ENCODE measurements at regions not wholly inside any gene's neighbourhood (a gene's known extent, or its start where the extent isn't known, plus 50 kb on each side); places are given as distances from the start of the nearest gene placed in this dataset.

DNA sequence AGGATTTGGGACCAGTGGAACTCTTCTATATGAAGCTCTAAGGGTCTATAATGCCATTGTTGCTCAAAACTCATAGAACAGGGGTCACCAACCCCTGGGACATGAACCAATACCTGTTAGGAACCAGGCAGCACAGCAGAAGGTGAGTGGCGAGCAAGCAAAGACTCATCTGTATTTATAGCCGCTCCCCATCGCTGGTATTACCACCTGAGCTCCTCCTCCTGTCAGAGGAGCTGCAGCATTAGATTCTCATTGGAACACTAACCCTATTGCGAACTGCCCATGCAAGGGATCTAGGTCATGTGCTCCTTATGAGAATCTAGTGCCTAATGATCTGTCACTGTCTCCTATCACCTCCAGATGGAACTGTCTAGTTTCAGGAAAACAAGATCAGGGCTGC lies 237.5 kb downstream of the C6orf118 start:
- H3K36me3 Mint-ChIP-seq (ENCODE audit: low read depth, unreplicated experiment) = no peaks in the 10 kb centered on the region
- H3K79me2 ChIP-seq (ENCODE audit: insufficient read depth, low read length) = no peaks in the 10 kb centered on the region
- TF ChIP-seq EZH2 (IDR thresholded peaks at IDR 0.05; ENCODE audit: insufficient read depth, low read length) = no peak
- TF ChIP-seq CTCF (IDR thresholded peaks at IDR 0.05; ENCODE audit: insufficient read depth, low read depth, low read length) = no peak

DNA sequence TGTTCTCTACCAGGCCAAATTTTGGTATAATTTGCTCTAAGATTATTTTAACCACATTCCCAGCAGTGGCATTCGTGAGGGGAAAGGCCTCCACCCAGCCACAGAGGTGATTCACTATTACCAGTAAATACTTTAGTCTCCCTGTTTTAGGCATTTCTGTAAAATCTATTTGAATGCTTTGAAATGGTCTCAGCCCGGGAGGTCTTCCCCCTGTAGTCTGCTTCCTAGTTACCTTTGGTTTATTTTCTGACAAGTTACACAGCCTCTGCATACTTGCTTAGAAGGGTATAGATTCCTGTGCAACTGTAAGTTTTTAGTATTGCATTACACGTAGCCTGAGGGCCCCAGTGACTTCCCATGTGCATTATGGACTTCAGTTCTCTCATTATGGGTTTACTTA lies 248.7 kb downstream of the C6orf118 start:
- Histone ChIP-seq H3K4me2 (ENCODE audit: low read length) (peak overlapping the region; percentile 44), H3K79me2 (ENCODE audit: insufficient read depth, low read length) (no peaks in the 10 kb centered on the region), H3K9me3 (ENCODE audit: insufficient read depth, low read depth, low read length) (no peaks in the 10 kb centered on the region), H3K36me3 (ENCODE audit: insufficient read depth, low read length) (no peaks in the 10 kb centered on the region), H3K4me1 (ENCODE audit: insufficient read depth, low read length) (peaks cover 22% of the 10 kb centered on the region), H4K20me1 (ENCODE audit: insufficient read depth, low read length) (no peaks in the 10 kb centered on the region), H3K4me3 (ENCODE audit: insufficient read depth, low read depth, low read length) (no peak overlapping the region), H3K9ac (ENCODE audit: low read length) (peak overlapping the region; percentile 16), H3K27me3 (ENCODE audit: insufficient read depth, low read length) (no peaks in the 10 kb centered on the region), H3K27ac (ENCODE audit: low read depth, low read length) (peak overlapping the region; percentile 30), H2AFZ (ENCODE audit: low read depth, low read length) (peak overlapping the region; percentile 31)
- FAIRE-seq = peak; percentile 63
- Mint-ChIP-seq H3K9me3 (ENCODE audit: unreplicated experiment) (no peaks in the 10 kb centered on the region), H3K4me3 (ENCODE audit: unreplicated experiment) (no peak overlapping the region), H3K27me3 (ENCODE audit: low read depth, unreplicated experiment) (peaks cover under 1% of the 10 kb centered on the region), H3K36me3 (ENCODE audit: low read depth, unreplicated experiment) (no peaks in the 10 kb centered on the region), H3K4me1 (ENCODE audit: low read depth, unreplicated experiment) (peaks cover 5% of the 10 kb centered on the region), H3K27ac (ENCODE audit: unreplicated experiment) (no peak overlapping the region)
- no peak for TF ChIP-seq EZH2 (IDR thresholded peaks at IDR 0.05; ENCODE audit: insufficient read depth, low read length)
- no peak for TF ChIP-seq CTCF (IDR thresholded peaks at IDR 0.05; ENCODE audit: insufficient read depth, low read depth, low read length)
- peak; percentile 44 for DNase-seq (ENCODE audit: low read depth)

More for the DNA sequence above, 237.5 kb downstream of the C6orf118 start:
- Mint-ChIP-seq H3K27ac (ENCODE audit: unreplicated experiment) (no peak overlapping the region), H3K27me3 (ENCODE audit: low read depth, unreplicated experiment) (no peaks in the 10 kb centered on the region), H3K4me3 (ENCODE audit: unreplicated experiment) (no peak overlapping the region), H3K9me3 (ENCODE audit: unreplicated experiment) (no peaks in the 10 kb centered on the region), H3K4me1 (ENCODE audit: low read depth, unreplicated experiment) (no peaks in the 10 kb centered on the region)
- Histone ChIP-seq H3K4me1 (ENCODE audit: insufficient read depth, low read length) (no peaks in the 10 kb centered on the region), H3K9me3 (ENCODE audit: insufficient read depth, low read depth, low read length) (no peaks in the 10 kb centered on the region), H3K27me3 (ENCODE audit: insufficient read depth, low read length) (no peaks in the 10 kb centered on the region), H4K20me1 (ENCODE audit: insufficient read depth, low read length) (no peaks in the 10 kb centered on the region), H3K4me3 (ENCODE audit: insufficient read depth, low read depth, low read length) (no peak overlapping the region), H3K4me2 (ENCODE audit: low read length) (no peak overlapping the region), H3K9ac (ENCODE audit: low read length) (no peak overlapping the region), H3K36me3 (ENCODE audit: insufficient read depth, low read length) (no peaks in the 10 kb centered on the region), H3K27ac (ENCODE audit: low read depth, low read length) (no peak overlapping the region), H2AFZ (ENCODE audit: low read depth, low read length) (no peak overlapping the region)
- FAIRE-seq (no peak), DNase-seq (ENCODE audit: low read depth) (no peak)

DNA sequence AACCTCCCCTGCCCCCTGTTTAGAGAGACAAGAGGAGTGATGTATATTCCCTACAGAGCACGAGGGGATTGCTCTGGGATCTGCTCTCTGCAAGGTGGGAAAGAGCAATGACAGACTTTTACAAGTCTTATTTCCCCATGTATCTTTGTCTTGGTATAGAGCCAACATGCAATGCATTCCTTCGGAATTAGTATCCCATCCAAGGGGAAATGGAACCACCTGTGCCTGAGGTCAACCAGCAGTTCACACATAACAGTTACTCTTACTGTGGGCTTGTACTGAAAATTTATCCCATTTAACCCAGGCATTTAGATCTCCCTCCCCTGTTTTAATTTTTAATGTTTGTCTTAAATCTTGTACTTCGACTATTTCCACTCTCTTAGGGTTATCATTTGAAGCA lies 250.4 kb downstream of the C6orf118 start:
- Histone ChIP-seq H3K27ac (ENCODE audit: low read depth, low read length) (no peak overlapping the region), H3K36me3 (ENCODE audit: insufficient read depth, low read length) (no peaks in the 10 kb centered on the region), H3K4me1 (ENCODE audit: insufficient read depth, low read length) (peaks cover 22% of the 10 kb centered on the region), H3K79me2 (ENCODE audit: insufficient read depth, low read length) (no peaks in the 10 kb centered on the region), H3K27me3 (ENCODE audit: insufficient read depth, low read length) (no peaks in the 10 kb centered on the region), H3K9me3 (ENCODE audit: insufficient read depth, low read depth, low read length) (no peaks in the 10 kb centered on the region), H2AFZ (ENCODE audit: low read depth, low read length) (no peak overlapping the region), H3K4me3 (ENCODE audit: insufficient read depth, low read depth, low read length) (no peak overlapping the region), H3K9ac (ENCODE audit: low read length) (no peak overlapping the region), H4K20me1 (ENCODE audit: insufficient read depth, low read length) (no peaks in the 10 kb centered on the region), H3K4me2 (ENCODE audit: low read length) (peak overlapping the region; percentile 29)
- H3K4me1 Mint-ChIP-seq (ENCODE audit: low read depth, unreplicated experiment) = peaks cover 9% of the 10 kb centered on the region
- FAIRE-seq (peak; percentile 23), DNase-seq (ENCODE audit: low read depth) (peak; percentile 50)
- H3K4me3 Mint-ChIP-seq (ENCODE audit: unreplicated experiment) = no peak overlapping the region
- H3K27ac Mint-ChIP-seq (ENCODE audit: unreplicated experiment) = no peak overlapping the region
- no peaks in the 10 kb centered on the region for H3K9me3 Mint-ChIP-seq (ENCODE audit: unreplicated experiment)
- TF ChIP-seq CTCF (IDR thresholded peaks at IDR 0.05; ENCODE audit: insufficient read depth, low read depth, low read length) (no peak), EZH2 (IDR thresholded peaks at IDR 0.05; ENCODE audit: insufficient read depth, low read length) (no peak)
- H3K36me3 Mint-ChIP-seq (ENCODE audit: low read depth, unreplicated experiment) = no peaks in the 10 kb centered on the region
- H3K27me3 Mint-ChIP-seq (ENCODE audit: low read depth, unreplicated experiment) = no peaks in the 10 kb centered on the region
